ENCODE measurements at regions not wholly inside any gene's neighbourhood (a gene's known extent, or its start where the extent isn't known, plus 50 kb on each side); places are given as distances from the start of the nearest gene placed in this dataset.

- Histone ChIP-seq H2BK120ac (ENCODE audit: low read depth, low read length) (peak overlapping the region; percentile 21), H2AFZ (replicated peaks; ENCODE audit: low read length, poor library complexity) (no peak overlapping the region), H4K5ac (ENCODE audit: low read depth, low read length) (no peak overlapping the region), H2BK5ac (ENCODE audit: low read depth, low read length, poor library complexity, severe bottlenecking) (peak overlapping the region; percentile 1), H3K9ac (ENCODE audit: low read depth, low read length) (no peak overlapping the region), H3K36me3 (ENCODE audit: control insufficient read depth, insufficient read depth, low read length) (no peaks in the 10 kb centered on the region), H3K4me1 (ENCODE audit: control insufficient read depth, insufficient read depth, low read length) (peaks cover 7% of the 10 kb centered on the region), H2AK5ac (ENCODE audit: low read depth, low read length) (peak overlapping the region; percentile 52), H4K8ac (ENCODE audit: low read depth in 2 of 2, low read length in 2 of 2) (0 out of 4 replicates have a peak overlapping the region, but pooled peaks of 1 of the 2 experiments have one; percentile 16), H3K27me3 (ENCODE audit: control insufficient read depth, insufficient read depth, low read length) (no peaks in the 10 kb centered on the region), H2BK15ac (ENCODE audit: low read depth, low read length) (peak overlapping the region; percentile 10; the same call in 2 of the 3 replicates), H3K79me1 (ENCODE audit: low read depth in 1 of 2, low read length in 2 of 2) (no peaks in the 10 kb centered on the region), H2BK20ac (ENCODE audit: low read depth, low read length) (peak overlapping the region; percentile 38; the same call in 1 of the 2 replicates), H3K23ac (ENCODE audit: low read depth, low read length) (no peak overlapping the region), H3K27ac (ENCODE audit: insufficient read depth, low read length) (0 out of 2 replicates have a peak overlapping the region, but pooled peaks have one; percentile 23), H3K4me2 (ENCODE audit: low read depth, low read length) (no peak overlapping the region; the same call in 1 of the 2 replicates), H4K20me1 (ENCODE audit: insufficient read depth, low read length) (no peaks in the 10 kb centered on the region), H3K18ac (ENCODE audit: low read depth, low read length) (peak overlapping the region; percentile 72; the same call in 1 of the 2 replicates), H3K14ac (replicated peaks; ENCODE audit: low read depth, low read length) (no peak overlapping the region), H2AK9ac (replicated peaks; ENCODE audit: low read depth, low read length, poor library complexity) (peak overlapping the region; percentile 23), H3K56ac (ENCODE audit: extremely low read depth, insufficient read depth, low read length) (no peak overlapping the region), H4K91ac (ENCODE audit: insufficient read depth, low read depth, low read length) (0 out of 2 replicates have a peak overlapping the region, but pooled peaks have one; percentile 30), H3K9me3 (ENCODE audit: control insufficient read depth, insufficient read depth, low read length) (no peaks in the 10 kb centered on the region), H3K4me3 (ENCODE audit: insufficient read depth, low read depth, low read length) (no peak overlapping the region), H3K9me1 (ENCODE audit: insufficient read depth, low read length) (peaks cover 4% of the 10 kb centered on the region; the same call in 1 of the 2 replicates), H3K4ac (ENCODE audit: low read depth, low read length) (0 out of 2 replicates have a peak overlapping the region, but pooled peaks have one; percentile 38)
- 14% methylated on average over 1 of the region's 3 CpGs; no CpG with 5 or more reads in 1 of the 2 experiments for WGBS, 2 experiments (ENCODE audit: extremely low coverage in 2 of 2, insufficient read length in 1 of 2)
- ChIA-PET POLR2A (ENCODE audit: unreplicated experiment) (no interaction called here), CTCF (no interaction called here)
- dilution Hi-C loops (cut with HindIII; ENCODE audit: low sequenced_read_pairs, unreplicated experiment), result no loop called here
- in situ Hi-C loops (cut with MboI; ENCODE audit: low sequenced_read_pairs), result no loop called here
- intact Hi-C loops (cut with micrococcal nuclease), result no loop called here
- BruUV-seq (replicated peaks), result no TSS peak
- ATAC-seq (ENCODE audit: low read depth) (peak; percentile 60), DNase-seq (peak; percentile 71)
- no peak; the same call in 1 of the 2 replicates for TF ChIP-seq CEBPB (IDR thresholded peaks at IDR 0.05; ENCODE audit: low read depth, low read length)
- TF ChIP-seq USF2 (IDR thresholded peaks at IDR 0.05; ENCODE audit: low read depth, low read length), result no peak
- TF ChIP-seq CTCF (conservative IDR thresholded peaks at IDR 0.05; ENCODE audit: low read depth, low read length), result no peak
- peak; percentile 0; the same call in 1 of the 2 replicates for TF ChIP-seq RAD21 (IDR thresholded peaks at IDR 0.05; ENCODE audit: low read length)
- peak; percentile 36; the same call in 1 of the 2 replicates for TF ChIP-seq NFE2L2 (IDR thresholded peaks at IDR 0.05; ENCODE audit: low read depth, low read length)
Measured at GRCh38 chr4:188201851-188202250, 62.6 kb downstream of the TRIML1 start.

Data from IMR-90 (cell line).